SK-N-SH treated with all-trans-retinoic acid at 6 μM for 48 hours (cell line): ENCODE measurements at regions not wholly inside any gene's neighbourhood (a gene's known extent, or its start where the extent isn't known, plus 50 kb on each side); places are given as distances from the start of the nearest gene placed in this dataset.

Source experiments
- ATAC-seq: fragments of 200-7000 bp; cut with Tn5 transposase; 3 replicates; pipeline ENCODE4 v1.9.1; 2020; ENCODE audit warnings: mild to moderate bottlenecking, moderate library complexity
- ARNTL ChIP-seq: fragments of 450-650 bp; formaldehyde crosslinking; IDR thresholded peaks from 2 replicates; pipeline ENCODE4 v1.5.0; 2020; ENCODE audit warnings: low read depth, mild to moderate bottlenecking, moderate library complexity, borderline replicate concordance
- BACH2 ChIP-seq: fragments of 250-450 bp; sonication (Bioruptor Pico); IDR thresholded peaks from 2 replicates; pipeline ENCODE4 v1.9.0; 2021; ENCODE audit warnings: mild to moderate bottlenecking, borderline replicate concordance
- ESRRG ChIP-seq: fragments of 250-450 bp; sonication (Bioruptor Pico); IDR thresholded peaks from 2 replicates; pipeline ENCODE4 v1.6.1; 2021; ENCODE audit warnings: mild to moderate bottlenecking
- GLIS3 ChIP-seq: fragments of 250-450 bp; sonication (Bioruptor Pico); IDR thresholded peaks from 2 replicates; pipeline ENCODE4 v1.5.0; 2020; ENCODE audit warnings: mild to moderate bottlenecking, moderate library complexity
- ISL1 ChIP-seq: fragments of 250-450 bp; sonication (Bioruptor Pico); IDR thresholded peaks from 2 replicates; pipeline ENCODE4 v2.1.2; 2022; ENCODE audit warnings: mild to moderate bottlenecking, moderate library complexity
- OSR1 ChIP-seq: fragments of 250-450 bp; sonication (Bioruptor Pico); IDR thresholded peaks from 2 replicates; pipeline ENCODE4 v1.8.0; 2022; ENCODE audit warnings: moderate library complexity, mild to moderate bottlenecking, inconsistent platforms
- PPARA ChIP-seq: fragments of 250-450 bp; sonication (Bioruptor Pico); IDR thresholded peaks from 2 replicates; pipeline ENCODE4 v1.5.0; 2020; ENCODE audit warnings: mild to moderate bottlenecking, borderline replicate concordance
- RARB ChIP-seq: fragments of 250-450 bp; sonication (Bioruptor Pico); IDR thresholded peaks from 2 replicates; pipeline ENCODE4 v1.8.0; 2021; ENCODE audit warnings: mild to moderate bottlenecking, moderate library complexity
- SNAI2 ChIP-seq: fragments of 250-450 bp; sonication (Bioruptor Pico); IDR thresholded peaks from 2 replicates; pipeline ENCODE4 v1.5.0; 2020; ENCODE audit warnings: mild to moderate bottlenecking, moderate library complexity
- TCF4 ChIP-seq: fragments of 250-450 bp; sonication (Bioruptor Pico); IDR thresholded peaks from 2 replicates; pipeline ENCODE4 v1.8.0; 2021; ENCODE audit warnings: mild to moderate bottlenecking, moderate library complexity, borderline replicate concordance
- TOX ChIP-seq: fragments of 250-450 bp; sonication (Bioruptor Pico); IDR thresholded peaks from 2 replicates; pipeline ENCODE4 v1.8.0; 2021; ENCODE audit warnings: mild to moderate bottlenecking, moderate library complexity, borderline replicate concordance
- ZC3H10 ChIP-seq: fragments of 250-450 bp; sonication (Bioruptor Pico); IDR thresholded peaks from 2 replicates; pipeline ENCODE4 v1.5.1; 2021; ENCODE audit warnings: mild to moderate bottlenecking, moderate library complexity
- ZFP3 ChIP-seq: fragments of 250-450 bp; sonication (Bioruptor Pico); IDR thresholded peaks from 2 replicates; pipeline ENCODE4 v1.5.0; 2020; ENCODE audit warnings: mild to moderate bottlenecking, moderate library complexity
- ZFP30 ChIP-seq: fragments of 450-650 bp; formaldehyde crosslinking; IDR thresholded peaks from 2 replicates; pipeline ENCODE4 v1.5.0; 2022; ENCODE audit warnings: mild to moderate bottlenecking, moderate library complexity
- ZNF565 ChIP-seq: fragments of 450-650 bp; formaldehyde crosslinking; conservative IDR thresholded peaks from 2 replicates; pipeline ENCODE4 v1.5.0; 2020; ENCODE audit warnings: low read depth, mild to moderate bottlenecking, moderate library complexity
- ZNF70 ChIP-seq: fragments of 450-650 bp; formaldehyde crosslinking; IDR thresholded peaks from 2 replicates; pipeline ENCODE4 v1.5.0; 2020; ENCODE audit warnings: mild to moderate bottlenecking, moderate library complexity
- TF ChIP-seq, protein P1 (sequence below): fragments of 250-450 bp; sonication (Bioruptor Pico); IDR thresholded peaks from 2 replicates; pipeline ENCODE4 v1.8.0; 2020; ENCODE audit warnings: mild to moderate bottlenecking, moderate library complexity, borderline replicate concordance
- TF ChIP-seq, protein P2 (sequence below): fragments of 250-450 bp; sonication (Bioruptor Pico); IDR thresholded peaks from 2 replicates; pipeline ENCODE4 v1.5.1; 2020; ENCODE audit warnings: low read depth, mild to moderate bottlenecking, moderate library complexity
- TF ChIP-seq, protein P3 (sequence below): fragments of 250-450 bp; sonication (Bioruptor Pico); IDR thresholded peaks from 2 replicates; pipeline ENCODE4 v1.5.0; 2020; ENCODE audit warnings: mild to moderate bottlenecking, moderate library complexity
- TF ChIP-seq, protein P4 (sequence below): fragments of 250-450 bp; sonication (Bioruptor Pico); IDR thresholded peaks from 2 replicates; pipeline ENCODE4 v1.5.1; 2021; ENCODE audit warnings: mild to moderate bottlenecking, moderate library complexity
- TF ChIP-seq, protein P5 (sequence below): fragments of 250-450 bp; sonication (Bioruptor Pico); IDR thresholded peaks from 2 replicates; pipeline ENCODE4 v1.8.0; 2021; ENCODE audit warnings: low read depth, mild to moderate bottlenecking, moderate library complexity, borderline replicate concordance

DNA sequence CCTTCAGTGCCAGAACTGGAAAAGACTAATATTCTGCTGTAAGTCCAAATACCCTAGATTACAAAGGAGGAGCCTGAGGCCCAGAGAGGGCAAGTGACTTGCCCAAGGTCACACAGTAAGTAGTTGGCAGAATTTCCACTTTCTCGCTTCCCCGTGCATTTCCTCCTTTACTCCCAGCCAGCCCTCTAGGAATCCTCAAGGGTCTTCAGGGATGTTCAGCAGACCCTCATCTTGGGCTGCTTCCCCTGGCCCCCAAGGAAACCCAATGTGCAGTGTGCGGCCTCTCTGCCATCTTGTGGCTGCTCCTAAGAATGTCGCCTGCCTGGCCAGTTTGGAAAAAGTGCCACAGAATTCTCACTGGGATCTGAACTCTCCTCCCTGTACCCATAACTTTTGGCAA is 217.7 kb upstream of the LRFN2 start:
- TF ChIP-seq TOX (CRISPR knock-in tag) (no peak), ZNF70 (CRISPR knock-in tag) (no peak)
- TF ChIP-seq, all 23 proteins: peak for 0
- ATAC-seq: no peak

GRCh38 chr6:40803897-40804702 is 216.9 kb upstream of the LRFN2 start:
- TF ChIP-seq, protein P1, sequence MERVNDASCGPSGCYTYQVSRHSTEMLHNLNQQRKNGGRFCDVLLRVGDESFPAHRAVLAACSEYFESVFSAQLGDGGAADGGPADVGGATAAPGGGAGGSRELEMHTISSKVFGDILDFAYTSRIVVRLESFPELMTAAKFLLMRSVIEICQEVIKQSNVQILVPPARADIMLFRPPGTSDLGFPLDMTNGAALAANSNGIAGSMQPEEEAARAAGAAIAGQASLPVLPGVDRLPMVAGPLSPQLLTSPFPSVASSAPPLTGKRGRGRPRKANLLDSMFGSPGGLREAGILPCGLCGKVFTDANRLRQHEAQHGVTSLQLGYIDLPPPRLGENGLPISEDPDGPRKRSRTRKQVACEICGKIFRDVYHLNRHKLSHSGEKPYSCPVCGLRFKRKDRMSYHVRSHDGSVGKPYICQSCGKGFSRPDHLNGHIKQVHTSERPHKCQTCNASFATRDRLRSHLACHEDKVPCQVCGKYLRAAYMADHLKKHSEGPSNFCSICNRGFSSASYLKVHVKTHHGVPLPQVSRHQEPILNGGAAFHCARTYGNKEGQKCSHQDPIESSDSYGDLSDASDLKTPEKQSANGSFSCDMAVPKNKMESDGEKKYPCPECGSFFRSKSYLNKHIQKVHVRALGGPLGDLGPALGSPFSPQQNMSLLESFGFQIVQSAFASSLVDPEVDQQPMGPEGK (CRISPR knock-in tag): no peak
- no peak for TF ChIP-seq ZNF70 (CRISPR knock-in tag)
- TF ChIP-seq GLIS3: no peak
- no peak for TF ChIP-seq SNAI2 (CRISPR knock-in tag)
- TF ChIP-seq ISL1 (CRISPR knock-in tag): no peak
- TF ChIP-seq TCF4 (CRISPR knock-in tag): no peak
- TF ChIP-seq, protein P2, sequence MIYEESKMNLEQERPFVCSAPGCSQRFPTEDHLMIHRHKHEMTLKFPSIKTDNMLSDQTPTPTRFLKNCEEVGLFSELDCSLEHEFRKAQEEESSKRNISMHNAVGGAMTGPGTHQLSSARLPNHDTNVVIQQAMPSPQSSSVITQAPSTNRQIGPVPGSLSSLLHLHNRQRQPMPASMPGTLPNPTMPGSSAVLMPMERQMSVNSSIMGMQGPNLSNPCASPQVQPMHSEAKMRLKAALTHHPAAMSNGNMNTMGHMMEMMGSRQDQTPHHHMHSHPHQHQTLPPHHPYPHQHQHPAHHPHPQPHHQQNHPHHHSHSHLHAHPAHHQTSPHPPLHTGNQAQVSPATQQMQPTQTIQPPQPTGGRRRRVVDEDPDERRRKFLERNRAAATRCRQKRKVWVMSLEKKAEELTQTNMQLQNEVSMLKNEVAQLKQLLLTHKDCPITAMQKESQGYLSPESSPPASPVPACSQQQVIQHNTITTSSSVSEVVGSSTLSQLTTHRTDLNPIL (CRISPR knock-in tag): no peak
- TF ChIP-seq ARNTL (CRISPR knock-in tag): no peak
- no peak for TF ChIP-seq ZFP30 (CRISPR knock-in tag)
- TF ChIP-seq BACH2 (CRISPR knock-in tag): no peak
- TF ChIP-seq PPARA (CRISPR knock-in tag): no peak
- TF ChIP-seq, protein P3, sequence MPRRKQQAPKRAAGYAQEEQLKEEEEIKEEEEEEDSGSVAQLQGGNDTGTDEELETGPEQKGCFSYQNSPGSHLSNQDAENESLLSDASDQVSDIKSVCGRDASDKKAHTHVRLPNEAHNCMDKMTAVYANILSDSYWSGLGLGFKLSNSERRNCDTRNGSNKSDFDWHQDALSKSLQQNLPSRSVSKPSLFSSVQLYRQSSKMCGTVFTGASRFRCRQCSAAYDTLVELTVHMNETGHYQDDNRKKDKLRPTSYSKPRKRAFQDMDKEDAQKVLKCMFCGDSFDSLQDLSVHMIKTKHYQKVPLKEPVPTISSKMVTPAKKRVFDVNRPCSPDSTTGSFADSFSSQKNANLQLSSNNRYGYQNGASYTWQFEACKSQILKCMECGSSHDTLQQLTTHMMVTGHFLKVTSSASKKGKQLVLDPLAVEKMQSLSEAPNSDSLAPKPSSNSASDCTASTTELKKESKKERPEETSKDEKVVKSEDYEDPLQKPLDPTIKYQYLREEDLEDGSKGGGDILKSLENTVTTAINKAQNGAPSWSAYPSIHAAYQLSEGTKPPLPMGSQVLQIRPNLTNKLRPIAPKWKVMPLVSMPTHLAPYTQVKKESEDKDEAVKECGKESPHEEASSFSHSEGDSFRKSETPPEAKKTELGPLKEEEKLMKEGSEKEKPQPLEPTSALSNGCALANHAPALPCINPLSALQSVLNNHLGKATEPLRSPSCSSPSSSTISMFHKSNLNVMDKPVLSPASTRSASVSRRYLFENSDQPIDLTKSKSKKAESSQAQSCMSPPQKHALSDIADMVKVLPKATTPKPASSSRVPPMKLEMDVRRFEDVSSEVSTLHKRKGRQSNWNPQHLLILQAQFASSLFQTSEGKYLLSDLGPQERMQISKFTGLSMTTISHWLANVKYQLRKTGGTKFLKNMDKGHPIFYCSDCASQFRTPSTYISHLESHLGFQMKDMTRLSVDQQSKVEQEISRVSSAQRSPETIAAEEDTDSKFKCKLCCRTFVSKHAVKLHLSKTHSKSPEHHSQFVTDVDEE: no peak
- TF ChIP-seq ESRRG (CRISPR knock-in tag): no peak
- TF ChIP-seq, protein P4, sequence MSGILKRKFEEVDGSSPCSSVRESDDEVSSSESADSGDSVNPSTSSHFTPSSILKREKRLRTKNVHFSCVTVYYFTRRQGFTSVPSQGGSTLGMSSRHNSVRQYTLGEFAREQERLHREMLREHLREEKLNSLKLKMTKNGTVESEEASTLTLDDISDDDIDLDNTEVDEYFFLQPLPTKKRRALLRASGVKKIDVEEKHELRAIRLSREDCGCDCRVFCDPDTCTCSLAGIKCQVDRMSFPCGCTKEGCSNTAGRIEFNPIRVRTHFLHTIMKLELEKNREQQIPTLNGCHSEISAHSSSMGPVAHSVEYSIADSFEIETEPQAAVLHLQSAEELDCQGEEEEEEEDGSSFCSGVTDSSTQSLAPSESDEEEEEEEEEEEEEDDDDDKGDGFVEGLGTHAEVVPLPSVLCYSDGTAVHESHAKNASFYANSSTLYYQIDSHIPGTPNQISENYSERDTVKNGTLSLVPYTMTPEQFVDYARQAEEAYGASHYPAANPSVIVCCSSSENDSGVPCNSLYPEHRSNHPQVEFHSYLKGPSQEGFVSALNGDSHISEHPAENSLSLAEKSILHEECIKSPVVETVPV (CRISPR knock-in tag): no peak
- TF ChIP-seq OSR1: no peak
- no peak for TF ChIP-seq ZC3H10 (CRISPR knock-in tag)
- TF ChIP-seq, protein P5, sequence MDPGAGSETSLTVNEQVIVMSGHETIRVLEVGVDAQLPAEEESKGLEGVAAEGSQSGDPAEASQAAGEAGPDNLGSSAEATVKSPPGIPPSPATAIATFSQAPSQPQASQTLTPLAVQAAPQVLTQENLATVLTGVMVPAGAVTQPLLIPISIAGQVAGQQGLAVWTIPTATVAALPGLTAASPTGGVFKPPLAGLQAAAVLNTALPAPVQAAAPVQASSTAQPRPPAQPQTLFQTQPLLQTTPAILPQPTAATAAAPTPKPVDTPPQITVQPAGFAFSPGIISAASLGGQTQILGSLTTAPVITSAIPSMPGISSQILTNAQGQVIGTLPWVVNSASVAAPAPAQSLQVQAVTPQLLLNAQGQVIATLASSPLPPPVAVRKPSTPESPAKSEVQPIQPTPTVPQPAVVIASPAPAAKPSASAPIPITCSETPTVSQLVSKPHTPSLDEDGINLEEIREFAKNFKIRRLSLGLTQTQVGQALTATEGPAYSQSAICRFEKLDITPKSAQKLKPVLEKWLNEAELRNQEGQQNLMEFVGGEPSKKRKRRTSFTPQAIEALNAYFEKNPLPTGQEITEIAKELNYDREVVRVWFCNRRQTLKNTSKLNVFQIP: no peak
- no peak for TF ChIP-seq ZFP3 (CRISPR knock-in tag)
- no peak for TF ChIP-seq ZNF565
- ATAC-seq: no peak

DNA sequence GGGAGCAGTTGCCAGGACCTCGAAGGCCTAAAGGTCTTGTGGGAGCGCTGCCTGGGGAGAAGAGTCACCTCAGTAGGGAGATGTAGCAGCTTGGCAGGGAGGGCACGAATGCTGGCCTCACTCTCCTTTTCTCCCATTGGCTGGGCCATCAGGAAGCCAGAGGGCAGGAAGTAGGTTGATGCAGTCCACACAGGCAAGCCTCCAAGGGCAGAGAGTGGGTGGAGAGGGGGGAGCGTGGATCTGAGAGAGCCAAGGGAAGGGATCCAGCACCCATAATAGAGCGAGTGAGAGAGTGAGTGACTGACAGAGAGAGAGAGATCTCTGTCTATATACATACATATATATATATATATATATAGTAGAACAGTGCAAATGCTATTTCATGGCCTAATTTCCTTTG is 215.3 kb upstream of the LRFN2 start:
- no peak for TF ChIP-seq RARB (CRISPR knock-in tag)
- TF ChIP-seq, protein P1 (CRISPR knock-in tag): no peak
- no peak for TF ChIP-seq GLIS3
- no peak for TF ChIP-seq OSR1
- no peak for TF ChIP-seq PPARA (CRISPR knock-in tag)
- TF ChIP-seq ZNF565: no peak
- TF ChIP-seq, all 23 proteins: peak for 0
- no peak for ATAC-seq
